Lower lobe of right lung (tissue), 2 donors: ENCODE measurements at regions not wholly inside any gene's neighbourhood (a gene's known extent, or its start where the extent isn't known, plus 50 kb on each side); places are given as distances from the start of the nearest gene placed in this dataset.

Experiments used
- ATAC-seq, 2 donors: fragments of 200-7000 bp; cut with Tn5 transposase; one replicate each; pipeline ENCODE4 v1.9.1; 2020 to 2022; ENCODE audit warnings: mild to moderate bottlenecking in 2 of 2, moderate library complexity in 2 of 2
- DNase-seq: peaks from one replicate; pipeline ENCODE4 v3.0.0-alpha.2; 2020
- H3K27ac ChIP-seq: fragments of 200-600 bp; one replicate; pipeline ENCODE4 v1.8.0; 2022
- H3K27me3 ChIP-seq: fragments of 200-600 bp; one replicate; pipeline ENCODE4 v1.8.0; 2022; ENCODE audit warnings: low read depth
- H3K36me3 ChIP-seq: fragments of 200-600 bp; one replicate; pipeline ENCODE4 v1.8.0; 2022; ENCODE audit warnings: mild to moderate bottlenecking
- H3K4me1 ChIP-seq: fragments of 200-600 bp; one replicate; pipeline ENCODE4 v1.8.0; 2022
- H3K4me3 ChIP-seq: fragments of 200-600 bp; one replicate; pipeline ENCODE4 v1.8.0; 2022; ENCODE audit warnings: mild to moderate bottlenecking
- H3K9me3 ChIP-seq: fragments of 200-600 bp; one replicate; pipeline ENCODE4 v1.8.0; 2022
- intact Hi-C: fragments of 100-400 bp; cut with DNase I; formaldehyde crosslinking; loops from one replicate; pipeline ENCODE4 v1.11.0; 2022
- TF ChIP-seq, protein P1 (sequence below): fragments of 200-600 bp; IDR thresholded peaks from one replicate; pipeline ENCODE4 v1.8.0; 2022; ENCODE audit warnings: antibody characterized with exemption, mild to moderate bottlenecking
- donor health status: DM: no; HTN: yes; CAD: no; lungs with severe emphysema.

- H3K27me3 ChIP-seq: no peaks in the 10 kb centered on the region
- no peaks in the 10 kb centered on the region for H3K36me3 ChIP-seq
- intact Hi-C loops: no loop called here
- TF ChIP-seq, protein P1, sequence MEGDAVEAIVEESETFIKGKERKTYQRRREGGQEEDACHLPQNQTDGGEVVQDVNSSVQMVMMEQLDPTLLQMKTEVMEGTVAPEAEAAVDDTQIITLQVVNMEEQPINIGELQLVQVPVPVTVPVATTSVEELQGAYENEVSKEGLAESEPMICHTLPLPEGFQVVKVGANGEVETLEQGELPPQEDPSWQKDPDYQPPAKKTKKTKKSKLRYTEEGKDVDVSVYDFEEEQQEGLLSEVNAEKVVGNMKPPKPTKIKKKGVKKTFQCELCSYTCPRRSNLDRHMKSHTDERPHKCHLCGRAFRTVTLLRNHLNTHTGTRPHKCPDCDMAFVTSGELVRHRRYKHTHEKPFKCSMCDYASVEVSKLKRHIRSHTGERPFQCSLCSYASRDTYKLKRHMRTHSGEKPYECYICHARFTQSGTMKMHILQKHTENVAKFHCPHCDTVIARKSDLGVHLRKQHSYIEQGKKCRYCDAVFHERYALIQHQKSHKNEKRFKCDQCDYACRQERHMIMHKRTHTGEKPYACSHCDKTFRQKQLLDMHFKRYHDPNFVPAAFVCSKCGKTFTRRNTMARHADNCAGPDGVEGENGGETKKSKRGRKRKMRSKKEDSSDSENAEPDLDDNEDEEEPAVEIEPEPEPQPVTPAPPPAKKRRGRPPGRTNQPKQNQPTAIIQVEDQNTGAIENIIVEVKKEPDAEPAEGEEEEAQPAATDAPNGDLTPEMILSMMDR: no peak
- H3K9me3 ChIP-seq: no peaks in the 10 kb centered on the region
- no peak for DNase-seq
- H3K4me3 ChIP-seq: no peak overlapping the region
- ATAC-seq: no peak
- no peaks in the 10 kb centered on the region for H3K4me1 ChIP-seq
- no peak overlapping the region for H3K27ac ChIP-seq
These were observed 230.3 kb downstream of the AACS start for GRCh38 chr12:125295550-125295949.

GRCh38 chr12:125296701-125297100 lies 231.5 kb downstream of the AACS start:
- Histone ChIP-seq H3K9me3 (no peaks in the 10 kb centered on the region), H3K36me3 (no peaks in the 10 kb centered on the region), H3K27ac (no peak overlapping the region), H3K4me3 (no peak overlapping the region), H3K27me3 (no peaks in the 10 kb centered on the region), H3K4me1 (no peaks in the 10 kb centered on the region)
- ATAC-seq (no peak), DNase-seq (no peak)
- intact Hi-C loops: no loop called here
- TF ChIP-seq, protein P1: no peak

DNA sequence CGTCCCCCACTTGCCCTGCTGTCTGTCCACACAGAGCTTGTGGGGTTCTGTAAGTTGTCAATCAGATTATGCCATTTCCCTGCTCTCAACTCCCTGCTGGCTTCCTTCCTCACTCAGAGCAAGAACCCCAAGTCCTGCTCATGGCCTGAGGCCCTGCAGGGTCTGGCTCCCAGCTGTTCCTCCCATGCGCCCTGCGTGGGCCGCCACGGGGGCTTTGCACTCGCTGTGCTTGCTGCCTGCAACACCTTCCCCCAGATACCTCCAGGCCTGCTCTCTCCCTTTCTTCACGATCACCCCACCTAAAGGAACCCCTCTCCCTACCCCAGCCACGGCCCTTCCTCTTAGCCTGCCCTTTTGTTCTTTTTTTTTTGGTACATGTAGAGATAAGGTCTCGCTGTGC lies 234.6 kb downstream of the AACS start:
- no peak overlapping the region for H3K4me3 ChIP-seq
- intact Hi-C loops: no loop called here
- DNase-seq (no peak), ATAC-seq (no peak)
- no peaks in the 10 kb centered on the region for H3K9me3 ChIP-seq
- H3K36me3 ChIP-seq: no peaks in the 10 kb centered on the region
- H3K27me3 ChIP-seq: no peaks in the 10 kb centered on the region
- no peaks in the 10 kb centered on the region for H3K4me1 ChIP-seq
- TF ChIP-seq, protein P1: no peak
- H3K27ac ChIP-seq: no peak overlapping the region

DNA sequence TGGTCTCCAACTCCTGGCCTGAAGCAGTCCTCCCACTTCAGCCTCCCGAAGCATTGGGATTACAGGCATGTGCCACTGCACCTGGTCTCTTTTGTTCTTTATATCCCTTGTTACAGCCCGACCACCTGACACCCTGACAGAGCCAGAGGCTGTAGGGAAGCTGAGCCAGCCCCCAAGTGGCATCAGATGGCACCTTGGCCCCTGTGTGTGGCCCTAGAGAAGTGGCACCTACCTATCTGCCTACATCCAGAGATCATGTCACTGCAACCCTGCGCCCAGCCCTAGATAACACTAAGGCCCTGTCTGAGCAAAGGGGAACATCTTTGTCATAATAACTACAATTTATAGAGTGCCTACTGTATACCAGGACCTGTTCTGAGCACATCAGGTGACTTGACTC lies 235.0 kb downstream of the AACS start:
- Histone ChIP-seq H3K27me3 (no peaks in the 10 kb centered on the region), H3K4me1 (no peaks in the 10 kb centered on the region), H3K27ac (no peak overlapping the region), H3K4me3 (no peak overlapping the region), H3K36me3 (no peaks in the 10 kb centered on the region), H3K9me3 (no peaks in the 10 kb centered on the region)
- ATAC-seq (no peak), DNase-seq (no peak)
- TF ChIP-seq, protein P1: no peak
- intact Hi-C loops: no loop called here

DNA sequence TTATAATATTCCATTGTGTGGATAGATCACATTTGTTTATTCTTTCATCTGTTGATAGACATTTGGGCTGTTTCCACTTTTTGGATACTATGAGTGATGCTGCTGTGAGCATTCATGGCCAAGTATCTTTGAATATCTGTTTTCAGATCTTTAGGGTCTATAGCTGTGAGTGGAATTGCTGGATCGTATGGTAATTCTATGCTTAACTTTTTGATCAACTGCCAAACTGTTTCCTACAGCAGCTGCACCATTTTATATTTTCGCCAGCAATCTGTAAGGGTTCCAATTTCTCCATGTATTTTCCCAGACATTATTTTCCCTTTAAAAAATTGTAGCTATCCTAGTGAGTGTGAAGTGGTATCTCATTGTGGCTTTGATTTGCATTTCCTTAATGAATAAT lies 238.1 kb downstream of the AACS start:
- Histone ChIP-seq H3K4me3 (no peak overlapping the region), H3K36me3 (no peaks in the 10 kb centered on the region), H3K4me1 (no peaks in the 10 kb centered on the region), H3K9me3 (no peaks in the 10 kb centered on the region), H3K27ac (no peak overlapping the region), H3K27me3 (no peaks in the 10 kb centered on the region)
- TF ChIP-seq, protein P1: no peak
- DNase-seq: no peak
- ATAC-seq: no peak
- intact Hi-C loops: no loop called here

DNA sequence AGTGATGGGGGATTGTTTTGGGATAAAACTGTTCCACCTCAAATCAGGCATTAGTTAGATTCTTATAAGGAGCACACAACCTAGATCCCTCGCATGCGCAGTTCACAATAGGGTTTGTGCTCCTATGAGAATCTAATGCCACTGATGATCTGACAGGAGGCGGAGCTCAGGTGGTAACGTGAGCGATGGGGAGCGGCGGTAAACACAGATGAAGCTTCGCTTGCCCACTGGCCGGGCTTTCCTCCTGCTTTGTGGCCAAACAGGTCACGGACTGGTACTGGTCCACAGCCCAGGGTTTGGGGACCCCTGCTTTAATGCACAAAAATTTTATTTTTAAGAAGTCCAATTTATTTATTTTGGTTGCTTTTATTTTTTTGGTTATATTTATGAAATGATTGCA lies 238.8 kb downstream of the AACS start:
- Histone ChIP-seq H3K9me3 (no peaks in the 10 kb centered on the region), H3K27me3 (no peaks in the 10 kb centered on the region), H3K36me3 (no peaks in the 10 kb centered on the region), H3K4me3 (no peak overlapping the region), H3K4me1 (no peaks in the 10 kb centered on the region), H3K27ac (no peak overlapping the region)
- TF ChIP-seq, protein P1: no peak
- ATAC-seq (no peak), DNase-seq (no peak)
- intact Hi-C loops: no loop called here
